ENCODE measurements at regions not wholly inside any gene's neighbourhood (a gene's known extent, or its start where the extent isn't known, plus 50 kb on each side); places are given as distances from the start of the nearest gene placed in this dataset.

GRCh38 chr15:29903028-29903427 lies 80.8 kb upstream of the TJP1 start:
- TF ChIP-seq CTCF (IDR thresholded peaks at IDR 0.05) (no peak), POLR2A (IDR thresholded peaks at IDR 0.05) (no peak)

Data from Peyer's patch (tissue), 4 donors.